Endothelial cell of umbilical vein (primary cell): ENCODE measurements at regions not wholly inside any gene's neighbourhood (a gene's known extent, or its start where the extent isn't known, plus 50 kb on each side); places are given as distances from the start of the nearest gene placed in this dataset.

Experiments used
- BruUV-seq: library from RNA; stranded (reverse); fragments of 400-500 nt; replicated peaks from 2 replicates; lab custom pipeline; 2021; lab: Mats Ljungman, UMichigan
- CTCF ChIA-PET: fragments of 300-600, 350-600 bp; sonication (Branson Sonifier 250); formaldehyde crosslinking; loops from one replicate; lab custom pipeline; 2021; ENCODE audit warnings: antibody characterized with exemption, inconsistent platforms; lab: Charles Lee
- POLR2A ChIA-PET: fragments of 300-600, 350-600 bp; sonication (Branson Sonifier 250); formaldehyde crosslinking; loops from one replicate; lab custom pipeline; 2021; ENCODE audit warnings: antibody characterized with exemption, inconsistent platforms; lab: Charles Lee
- DNase-seq: peaks from one replicate; pipeline ENCODE4 v3.0.0-alpha.2; 2011; ENCODE audit warnings: low read depth, low spot score
- FAIRE-seq: peaks from 2 replicates; lab custom pipeline; 2011; peaks lifted over from hg19 to GRCh38; lab: Jason Lieb, UNC
- H2AFZ ChIP-seq: 2 replicates; pipeline ENCODE4 v1.6.0; 2012; ENCODE audit warnings: low read depth, low read length, control low read depth, inconsistent platforms
- H3K27ac ChIP-seq: 2 replicates; pipeline ENCODE4 v1.5.1; 2011; ENCODE audit warnings: low read depth, mild to moderate bottlenecking, control low read depth, low read length, moderate library complexity; ENCODE audit not compliant: insufficient read depth
- H3K27me3 ChIP-seq, 2 experiments: 2 replicates each; pipeline versions ENCODE4 v1.6.0 to v1.6.1; 2011; ENCODE audit warnings: low read length in 2 of 2, mixed read lengths in 1 of 2; ENCODE audit not compliant: control insufficient read depth in 2 of 2, insufficient read depth in 2 of 2
- H3K36me3 ChIP-seq, 2 experiments: 2 replicates in 1 of 2; 3 replicates in 1 of 2; pipeline ENCODE4 v1.5.1; 2011; ENCODE audit warnings: low read length in 2 of 2, mild to moderate bottlenecking in 1 of 2, moderate library complexity in 1 of 2; ENCODE audit not compliant: control insufficient read depth in 2 of 2, insufficient read depth in 2 of 2; ENCODE audit errors: extremely low read depth in 1 of 2
- H3K4me1 ChIP-seq: 3 replicates; pipeline ENCODE4 v1.5.1; 2011; ENCODE audit warnings: mild to moderate bottlenecking, low read length; ENCODE audit not compliant: control insufficient read depth, insufficient read depth; ENCODE audit errors: extremely low read depth
- H3K4me2 ChIP-seq: 2 replicates; pipeline ENCODE4 v1.6.1; 2011; ENCODE audit warnings: low read length, control low read depth, mixed read lengths; ENCODE audit not compliant: insufficient read depth
- H3K4me3 ChIP-seq, 3 experiments: fragments of 200-600 bp in 1 of 3; sonication (generic), shearing (Covaris generic) in 1 of 3; replicated peaks in 1 of 3; 2 replicates each; pipeline ENCODE4 v1.5.1; 2011 to 2016; ENCODE audit warnings: control low read depth in 3 of 3, low read length in 3 of 3, mild to moderate bottlenecking in 2 of 3, inconsistent platforms in 1 of 3, low read depth in 1 of 3, moderate library complexity in 1 of 3; ENCODE audit not compliant: insufficient read depth in 1 of 3
- H3K79me2 ChIP-seq: 2 replicates; pipeline ENCODE4 v1.6.0; 2012; ENCODE audit warnings: low read length, inconsistent platforms; ENCODE audit not compliant: control insufficient read depth, insufficient read depth
- H3K9ac ChIP-seq: replicated peaks from 2 replicates; pipeline ENCODE3; 2011; ENCODE audit warnings: low read length, control low read depth; ENCODE audit not compliant: insufficient read depth; ENCODE audit errors: extremely low read depth
- H3K9me1 ChIP-seq: replicated peaks from 3 replicates; pipeline ENCODE4 v1.6.0; 2011; ENCODE audit warnings: mild to moderate bottlenecking, low read length; ENCODE audit not compliant: control insufficient read depth, insufficient read depth; ENCODE audit errors: extremely low read depth
- H3K9me3 ChIP-seq: replicated peaks from 2 replicates; pipeline ENCODE4 v1.5.1; 2012; ENCODE audit warnings: low read length, inconsistent platforms; ENCODE audit not compliant: control insufficient read depth, insufficient read depth
- H4K20me1 ChIP-seq: replicated peaks from 2 replicates; pipeline ENCODE3; 2011; ENCODE audit warnings: mild to moderate bottlenecking, low read length; ENCODE audit not compliant: control insufficient read depth, insufficient read depth; ENCODE audit errors: extremely low read depth
- CTCF ChIP-seq, 2 donors: IDR thresholded peaks; 1 replicate in 1 of 2; 2 replicates in 1 of 2; pipeline ENCODE4 v1.5.1; 2011; ENCODE audit warnings: low read length in 2 of 2, mild to moderate bottlenecking in 2 of 2, moderate library complexity in 2 of 2, control low read depth in 1 of 2, inconsistent platforms in 1 of 2, low read depth in 1 of 2; ENCODE audit not compliant: insufficient read depth in 1 of 2; ENCODE audit errors: extremely low read depth in 1 of 2
- EZH2 ChIP-seq: IDR thresholded peaks from 2 replicates; pipeline ENCODE4 v1.6.1; 2012; ENCODE audit warnings: borderline replicate concordance, low read depth, mild to moderate bottlenecking, moderate library complexity, low read length, inconsistent platforms; ENCODE audit not compliant: severe bottlenecking
- FOS ChIP-seq: IDR thresholded peaks from 2 replicates; pipeline ENCODE4 v1.6.1; 2011; ENCODE audit warnings: mild to moderate bottlenecking, low read length, moderate library complexity, borderline replicate concordance; ENCODE audit not compliant: insufficient read depth
- GATA2 ChIP-seq: IDR thresholded peaks from 2 replicates; pipeline ENCODE4 v1.7.0; 2011; ENCODE audit warnings: low read depth, mild to moderate bottlenecking, moderate library complexity, mixed read lengths, low read length; ENCODE audit not compliant: insufficient read length, insufficient read depth
- JUN ChIP-seq: IDR thresholded peaks from 2 replicates; pipeline ENCODE4 v1.6.1; 2011; ENCODE audit warnings: borderline replicate concordance, low read depth; ENCODE audit not compliant: insufficient read length, insufficient read depth
- MAX ChIP-seq: IDR thresholded peaks from 2 replicates; pipeline ENCODE4 v1.6.1; 2011; ENCODE audit not compliant: insufficient read depth, insufficient read length
- MYC ChIP-seq: IDR thresholded peaks from one replicate; pipeline ENCODE4 v1.6.1; 2011; ENCODE audit warnings: mild to moderate bottlenecking, low read depth, low read length
- POLR2A ChIP-seq: IDR thresholded peaks from 2 replicates; pipeline ENCODE4 v1.6.1; 2012; ENCODE audit warnings: low read depth, mild to moderate bottlenecking, control low read depth, low read length
- POLR2AphosphoS5 ChIP-seq: IDR thresholded peaks from 2 replicates; pipeline ENCODE4 v1.6.1; 2012; ENCODE audit warnings: low read depth, mild to moderate bottlenecking, control low read depth, low read length, moderate library complexity; ENCODE audit not compliant: insufficient read depth
- dilution Hi-C: fragments of 300-500 bp; cut with MboI; formaldehyde crosslinking; loops from one replicate; pipeline ENCODE4 v1.15.0; 2019; ENCODE audit warnings: low sequenced_read_pairs; ENCODE audit not compliant: extremely low pct_ligation_motif_present
- intact Hi-C: fragments of 100-400 bp; cut with micrococcal nuclease; formaldehyde crosslinking; loops from one replicate; pipeline ENCODE4 v1.10.0; 2022

DNA sequence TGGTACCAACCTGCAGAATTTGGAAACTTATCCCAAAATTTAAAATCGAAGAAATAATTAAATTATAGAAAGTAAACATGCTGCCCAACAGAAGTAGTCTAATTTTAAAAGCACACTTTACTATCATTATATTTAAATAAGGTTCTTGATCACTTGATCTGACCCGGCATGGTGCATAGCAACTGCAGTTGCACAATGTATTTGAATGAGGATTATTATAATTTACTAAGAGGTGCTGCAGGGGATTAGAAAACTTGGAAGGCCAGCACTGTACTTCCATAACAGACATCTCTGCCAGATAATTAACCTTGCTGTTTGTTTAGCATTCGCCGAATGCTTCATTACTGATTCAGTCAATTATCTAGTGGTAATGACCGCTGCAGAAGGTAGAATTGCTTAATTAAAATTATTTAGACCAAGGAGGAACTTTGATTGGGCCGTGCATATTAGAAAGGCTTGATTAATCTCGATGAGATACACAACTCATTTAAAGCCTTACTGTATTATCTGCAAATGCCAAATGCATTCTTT is 971.6 kb downstream of the ZPLD1 start:
- Histone ChIP-seq H3K4me1 (no peaks in the 10 kb centered on the region), H3K36me3 (no peaks in the 10 kb centered on the region), H3K9me1 (no peaks in the 10 kb centered on the region), H3K27me3 (no peaks in the 10 kb centered on the region), H4K20me1 (no peaks in the 10 kb centered on the region), H2AFZ (no peak overlapping the region), H3K9ac (no peak overlapping the region), H3K4me2 (no peak overlapping the region), H3K79me2 (no peaks in the 10 kb centered on the region), H3K9me3 (no peaks in the 10 kb centered on the region), H3K27ac (no peak overlapping the region), H3K4me3 (no peak overlapping the region)
- TF ChIP-seq MAX (no peak), CTCF (IDR thresholded peaks at IDR 0.05; ENCODE audit: extremely low read depth in 1 of 2, insufficient read depth in 1 of 2, low read depth in 1 of 2, low read length in 2 of 2) (no peak), JUN (no peak), FOS (no peak), MYC (no peak), EZH2 (no peak), GATA2 (no peak), POLR2A (no peak), POLR2AphosphoS5 (no peak)
- intact Hi-C loops (no loop called here), dilution Hi-C loops (no loop called here)
- DNase-seq: no peak
- FAIRE-seq: no peak
- POLR2A ChIA-PET: no interaction called here
- CTCF ChIA-PET: no interaction called here
- no TSS peak for BruUV-seq
